IPS-NIHi7 (cell line): ENCODE measurements at regions not wholly inside any gene's neighbourhood (a gene's known extent, or its start where the extent isn't known, plus 50 kb on each side); places are given as distances from the start of the nearest gene placed in this dataset.

Experiments
- DNase-seq: peaks from one replicate; pipeline ENCODE4 v3.0.0; 2012; ENCODE audit warnings: mixed read lengths; ENCODE audit errors: extremely low spot score

DNA sequence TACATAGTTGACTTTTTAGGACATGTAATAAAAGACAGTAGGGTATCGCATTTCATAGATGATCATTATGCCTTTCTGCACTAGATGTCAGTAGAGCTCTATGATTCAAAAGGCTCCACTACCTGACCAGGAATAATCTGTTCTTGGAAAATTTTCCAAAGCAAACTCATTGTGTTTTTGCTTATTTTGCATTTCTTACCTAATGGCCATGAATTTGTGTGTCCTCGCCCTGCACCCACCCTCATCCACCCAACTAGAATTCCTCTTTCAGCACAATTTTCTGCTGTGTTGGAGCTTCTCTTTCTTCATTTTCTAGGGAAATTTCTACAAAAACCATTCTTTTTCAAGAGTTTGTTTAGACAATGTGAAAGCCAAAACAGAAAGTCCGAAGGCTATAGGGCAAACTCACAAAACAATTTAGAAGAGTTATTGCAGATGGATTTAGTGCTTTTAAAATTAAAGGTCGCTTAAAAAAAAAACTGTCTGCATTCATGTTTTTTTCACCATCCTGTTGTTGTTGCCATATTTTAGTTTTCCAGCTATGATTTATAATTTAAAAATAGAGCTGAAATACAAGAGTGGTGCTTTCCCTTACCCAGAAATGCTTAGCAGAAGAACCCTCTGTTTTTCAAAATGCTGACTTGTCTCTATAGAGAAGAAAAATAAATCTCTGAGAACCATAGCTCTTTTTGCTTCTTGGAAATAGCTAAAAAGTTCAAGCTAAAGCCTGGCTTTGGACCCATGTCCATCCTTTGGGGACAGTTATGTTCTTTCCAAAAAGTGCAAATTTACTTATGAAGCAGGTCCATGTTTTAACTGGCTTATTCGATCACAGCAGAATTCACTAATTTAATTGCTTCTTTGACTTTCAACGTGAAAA lies 183.7 kb downstream of the SPATA18 start:
- DNase-seq, result peak; percentile 45

DNA sequence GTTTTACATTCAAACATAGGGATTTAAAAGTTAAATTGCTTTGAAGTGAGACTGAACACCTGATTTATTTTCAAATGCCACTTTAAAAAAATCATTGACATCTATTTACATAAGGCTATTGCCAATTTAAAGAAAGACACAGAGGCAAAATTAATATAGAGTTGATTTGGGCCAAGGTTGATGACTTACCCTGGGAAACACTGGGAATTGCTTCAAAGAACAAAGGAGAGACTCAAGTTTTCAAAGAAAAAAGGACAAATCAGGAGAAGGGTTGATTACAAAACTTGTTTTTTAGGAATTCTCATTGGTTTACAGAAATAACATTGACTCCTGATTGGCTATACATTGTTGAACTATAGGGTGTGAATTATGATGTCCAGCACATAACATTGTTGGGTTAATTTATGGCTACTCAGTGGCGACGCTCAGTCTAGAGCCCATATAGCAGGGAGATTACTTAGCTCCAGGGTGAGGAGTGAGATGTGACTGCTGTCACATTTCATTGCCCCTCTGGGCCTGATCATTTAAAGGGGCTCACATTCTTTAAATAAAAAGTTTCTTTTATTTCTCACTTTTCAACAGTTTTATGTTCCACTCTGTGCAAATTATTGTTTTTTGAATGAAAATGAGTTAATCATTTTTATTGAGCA lies 184.6 kb downstream of the SPATA18 start:
- DNase-seq, result no peak

- DNase-seq, result no peak
Measured at GRCh38 chr4:52241916-52242315, 190.8 kb downstream of the SPATA18 start.

- DNase-seq, result no peak
Measured at GRCh38 chr4:52243367-52243766, 192.3 kb downstream of the SPATA18 start.

DNA sequence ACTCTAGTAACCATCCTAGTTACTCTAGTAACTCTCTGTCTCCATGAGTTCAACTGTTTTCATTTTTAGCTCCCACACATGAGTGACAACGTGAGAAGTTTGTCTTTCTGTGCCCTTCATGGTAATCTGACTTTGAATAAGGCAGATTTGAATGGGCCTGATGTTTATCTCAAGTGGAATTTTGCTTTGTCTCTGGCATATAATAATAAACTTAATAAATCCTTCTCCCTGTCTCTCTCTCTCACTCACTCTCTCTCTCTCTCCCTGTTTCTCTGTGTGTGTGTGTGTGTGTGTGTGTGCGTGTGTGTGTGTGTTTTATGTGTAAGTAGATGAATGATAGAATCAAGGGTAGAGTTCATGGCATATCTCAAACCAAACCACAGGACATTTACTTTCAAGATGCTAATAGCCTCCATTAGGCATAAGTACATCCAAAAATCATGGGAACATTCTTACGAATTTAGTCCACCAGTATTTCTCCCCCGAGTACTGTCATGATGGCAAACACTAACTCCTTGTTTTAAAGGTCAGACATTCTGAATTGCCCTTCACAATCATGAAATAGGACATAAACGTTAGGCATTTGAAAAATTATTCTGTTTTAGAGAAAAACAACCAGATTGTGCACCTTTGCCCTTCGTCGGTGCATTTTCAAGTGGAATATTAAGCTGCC lies 193.1 kb downstream of the SPATA18 start:
- no peak for DNase-seq

GRCh38 chr4:52244848-52245247 lies 193.7 kb downstream of the SPATA18 start:
- no peak for DNase-seq

DNA sequence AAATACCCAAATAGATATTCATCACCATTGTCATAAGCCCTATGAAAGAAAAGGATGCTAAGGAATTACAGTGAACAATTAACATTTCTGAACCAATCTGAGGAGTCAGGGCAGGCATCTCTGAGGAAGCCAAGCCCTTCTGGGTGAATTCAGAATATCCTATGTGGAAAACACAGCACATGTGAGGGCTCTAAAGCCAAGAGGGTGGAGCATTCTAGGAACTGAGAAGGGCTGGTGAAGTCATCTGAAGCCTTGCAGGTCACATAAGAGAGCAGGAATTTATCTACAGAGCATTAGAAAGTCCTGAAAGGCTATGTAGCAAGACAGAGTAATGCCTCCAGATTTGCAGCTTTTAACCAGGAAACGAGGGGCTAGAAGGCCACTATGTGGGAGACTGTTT lies 195.7 kb downstream of the SPATA18 start:
- no peak for DNase-seq

- DNase-seq, result no peak
Measured at GRCh38 chr4:52247941-52248340, 196.8 kb downstream of the SPATA18 start.

- no peak for DNase-seq
Measured at GRCh38 chr4:52248820-52249219, 197.7 kb downstream of the SPATA18 start.

DNA sequence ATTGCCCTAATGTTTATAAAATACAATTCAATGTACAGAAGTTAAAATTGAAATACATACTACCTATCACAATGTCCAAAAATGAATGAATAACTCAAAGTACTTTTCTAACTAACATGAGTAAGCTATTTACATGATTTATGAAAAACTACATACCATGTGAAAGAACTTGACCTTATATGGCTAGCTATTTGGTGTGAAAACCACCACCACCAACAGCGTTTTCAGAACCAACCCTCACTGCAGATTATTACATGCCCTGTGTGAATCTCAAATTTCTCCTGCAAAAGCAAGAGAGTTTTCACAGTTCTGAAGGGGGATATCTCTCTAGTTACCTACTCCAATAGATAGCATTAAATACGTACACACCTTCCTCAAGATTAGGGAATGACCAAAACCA lies 198.5 kb downstream of the SPATA18 start:
- no peak for DNase-seq

DNA sequence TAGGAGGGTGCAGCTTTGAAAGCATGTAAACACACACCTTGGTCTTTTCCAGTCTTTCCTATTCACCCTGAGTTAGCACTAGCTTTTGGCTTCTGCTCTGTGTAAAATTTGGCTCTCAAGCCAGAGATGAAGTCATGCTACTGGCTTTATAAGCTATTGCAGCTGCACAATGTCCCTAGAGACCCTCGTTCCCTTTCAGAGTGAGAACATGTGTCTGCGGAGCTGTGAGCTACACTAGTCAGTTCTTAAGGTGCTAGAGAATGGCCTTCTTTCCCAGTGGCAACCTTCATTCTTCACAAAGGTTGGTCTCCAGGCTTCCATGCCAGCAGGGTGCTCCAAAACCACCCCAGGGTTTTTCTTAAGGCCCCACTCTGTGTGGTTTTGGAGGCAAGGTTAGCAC lies 199.1 kb downstream of the SPATA18 start:
- DNase-seq, result no peak

DNA sequence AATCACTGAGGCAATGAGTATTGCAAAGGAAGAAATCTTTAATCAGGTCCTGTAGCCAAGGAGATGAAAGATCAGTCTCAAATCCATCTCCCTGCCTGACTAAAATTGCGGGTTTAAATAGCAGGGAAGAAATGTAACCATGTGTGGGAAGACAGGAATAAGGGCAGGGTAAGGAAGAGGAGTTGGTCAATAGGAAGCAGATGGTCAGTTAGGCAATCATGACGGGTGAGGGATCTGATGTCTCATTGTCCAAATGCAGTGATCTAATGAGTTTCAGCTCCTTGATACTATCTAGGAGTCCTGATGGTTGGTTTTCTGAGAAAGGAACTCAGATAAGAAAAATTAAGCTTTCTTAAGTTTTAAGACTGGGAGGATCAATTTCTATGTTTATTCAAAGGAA lies 200.8 kb downstream of the SPATA18 start:
- DNase-seq, result no peak

GRCh38 chr4:52253025-52253424 lies 201.9 kb downstream of the SPATA18 start:
- no peak for DNase-seq

- DNase-seq, result no peak
Measured at GRCh38 chr4:52256522-52256921, 205.4 kb downstream of the SPATA18 start.

DNA sequence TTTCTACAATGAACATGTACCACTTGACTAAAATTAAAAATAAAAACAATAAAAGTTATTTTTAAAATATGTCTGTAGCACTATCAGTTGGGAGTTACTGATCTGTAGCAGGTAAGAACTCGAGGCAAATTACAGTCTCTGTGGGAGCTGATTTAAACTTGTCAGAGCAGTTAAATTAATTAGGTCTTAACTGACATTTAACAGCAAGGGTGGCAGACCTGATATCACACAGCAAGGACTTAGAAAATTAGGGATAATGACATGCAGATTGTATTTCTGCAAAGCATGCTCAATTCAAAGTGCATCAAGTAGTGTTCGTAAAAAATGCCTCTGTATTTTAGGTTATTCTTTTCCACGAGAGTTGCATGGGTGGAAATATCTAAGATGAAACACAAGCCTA lies 208.9 kb downstream of the SPATA18 start:
- no peak for DNase-seq

- DNase-seq, result no peak
Measured at GRCh38 chr4:52260514-52261210, 209.6 kb downstream of the SPATA18 start.

GRCh38 chr4:52263607-52264006 lies 212.5 kb downstream of the SPATA18 start:
- no peak for DNase-seq

GRCh38 chr4:52265781-52266525 lies 214.8 kb downstream of the SPATA18 start:
- DNase-seq, result no peak

DNA sequence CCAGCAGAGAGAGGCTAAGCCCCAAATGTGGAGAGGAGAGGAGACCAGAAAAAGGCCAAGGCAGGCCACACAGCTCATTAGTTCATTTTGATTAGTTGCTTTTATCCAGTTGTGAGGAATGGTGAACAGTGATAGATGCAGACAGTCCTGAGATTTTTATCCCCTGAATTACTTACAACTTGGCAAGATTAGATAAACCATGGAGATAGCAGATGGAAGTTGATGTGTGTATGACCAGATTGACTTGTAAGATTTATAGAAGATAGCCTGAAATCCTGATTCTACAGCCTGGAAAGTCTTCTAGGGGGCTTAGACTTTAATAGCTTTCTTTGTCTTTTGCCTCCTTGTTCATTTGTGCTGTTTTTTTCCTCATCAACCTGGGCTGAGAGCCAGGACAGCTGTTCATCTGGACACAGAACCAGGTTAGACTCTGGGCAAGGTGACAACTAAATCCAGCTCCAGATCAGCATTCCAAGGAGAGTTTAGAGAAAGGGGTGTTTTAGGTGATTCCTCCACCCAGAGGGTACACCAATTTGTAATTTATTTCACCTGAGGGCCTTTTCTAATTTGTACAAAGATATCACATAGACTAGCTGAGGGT lies 215.5 kb downstream of the SPATA18 start:
- DNase-seq, result no peak

DNA sequence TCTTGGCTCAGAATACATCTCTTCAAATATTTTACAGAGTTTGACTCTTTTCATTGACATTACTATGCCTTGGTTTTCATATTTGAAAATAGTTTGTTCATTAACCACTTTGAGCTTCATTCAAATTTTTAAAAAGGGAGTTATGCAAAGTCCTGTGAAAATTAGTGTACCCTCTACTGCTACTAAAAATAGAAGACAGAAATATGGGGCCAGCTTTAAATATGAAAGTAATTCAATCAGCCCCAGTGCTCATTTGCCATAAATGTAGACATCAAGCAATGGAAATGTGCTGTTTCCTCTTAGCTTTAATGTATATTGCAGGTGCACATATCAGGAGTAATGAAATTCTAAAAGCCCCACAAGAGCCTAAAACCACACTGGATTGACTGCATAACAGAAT lies 218.7 kb downstream of the SPATA18 start:
- no peak for DNase-seq

DNA sequence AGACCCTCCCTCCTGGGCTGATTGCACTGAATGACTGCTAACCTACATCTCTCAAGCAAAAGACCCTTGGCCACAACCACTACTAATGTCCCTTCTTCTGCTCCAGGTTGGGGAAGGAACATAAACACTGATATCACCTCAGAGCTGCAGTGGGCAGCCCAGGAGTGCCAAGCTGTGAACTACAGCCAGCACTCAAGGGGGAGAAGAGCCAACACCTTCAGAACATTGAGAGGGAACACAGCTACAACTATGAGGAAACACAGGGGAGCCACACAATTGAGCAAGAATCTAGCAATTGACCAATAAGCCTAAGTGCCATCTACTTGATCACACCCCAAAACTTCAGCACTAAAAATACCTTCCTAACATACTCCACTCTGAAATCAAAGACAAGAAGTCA lies 222.8 kb downstream of the SPATA18 start:
- DNase-seq, result no peak
